ENCODE measurements at regions not wholly inside any gene's neighbourhood (a gene's known extent, or its start where the extent isn't known, plus 50 kb on each side); places are given as distances from the start of the nearest gene placed in this dataset.

- Histone ChIP-seq H3K27me3 (no peaks in the 10 kb centered on the region), H3K27ac (no peak overlapping the region), H3K4me1 (no peaks in the 10 kb centered on the region), H3K4me3 (no peak overlapping the region), H3K36me3 (ENCODE audit: low read depth, missing control alignments) (no peaks in the 10 kb centered on the region), H3K9me3 (no peaks in the 10 kb centered on the region)
- TF ChIP-seq, protein P1, sequence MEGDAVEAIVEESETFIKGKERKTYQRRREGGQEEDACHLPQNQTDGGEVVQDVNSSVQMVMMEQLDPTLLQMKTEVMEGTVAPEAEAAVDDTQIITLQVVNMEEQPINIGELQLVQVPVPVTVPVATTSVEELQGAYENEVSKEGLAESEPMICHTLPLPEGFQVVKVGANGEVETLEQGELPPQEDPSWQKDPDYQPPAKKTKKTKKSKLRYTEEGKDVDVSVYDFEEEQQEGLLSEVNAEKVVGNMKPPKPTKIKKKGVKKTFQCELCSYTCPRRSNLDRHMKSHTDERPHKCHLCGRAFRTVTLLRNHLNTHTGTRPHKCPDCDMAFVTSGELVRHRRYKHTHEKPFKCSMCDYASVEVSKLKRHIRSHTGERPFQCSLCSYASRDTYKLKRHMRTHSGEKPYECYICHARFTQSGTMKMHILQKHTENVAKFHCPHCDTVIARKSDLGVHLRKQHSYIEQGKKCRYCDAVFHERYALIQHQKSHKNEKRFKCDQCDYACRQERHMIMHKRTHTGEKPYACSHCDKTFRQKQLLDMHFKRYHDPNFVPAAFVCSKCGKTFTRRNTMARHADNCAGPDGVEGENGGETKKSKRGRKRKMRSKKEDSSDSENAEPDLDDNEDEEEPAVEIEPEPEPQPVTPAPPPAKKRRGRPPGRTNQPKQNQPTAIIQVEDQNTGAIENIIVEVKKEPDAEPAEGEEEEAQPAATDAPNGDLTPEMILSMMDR (IDR thresholded peaks at IDR 0.05) = no peak
- TF ChIP-seq POLR2A (IDR thresholded peaks at IDR 0.05) = no peak
- DNase-seq = no peak
- 72 to 73% methylated on average over 2 of the region's 2 CpGs for WGBS, 2 donors
- intact Hi-C loops (cut with DNase I; ENCODE audit: low total_unique reads) = no loop called here
These were observed 943.8 kb upstream of the TYRP1 start for GRCh38 chr9:11749396-11749795.

DNA sequence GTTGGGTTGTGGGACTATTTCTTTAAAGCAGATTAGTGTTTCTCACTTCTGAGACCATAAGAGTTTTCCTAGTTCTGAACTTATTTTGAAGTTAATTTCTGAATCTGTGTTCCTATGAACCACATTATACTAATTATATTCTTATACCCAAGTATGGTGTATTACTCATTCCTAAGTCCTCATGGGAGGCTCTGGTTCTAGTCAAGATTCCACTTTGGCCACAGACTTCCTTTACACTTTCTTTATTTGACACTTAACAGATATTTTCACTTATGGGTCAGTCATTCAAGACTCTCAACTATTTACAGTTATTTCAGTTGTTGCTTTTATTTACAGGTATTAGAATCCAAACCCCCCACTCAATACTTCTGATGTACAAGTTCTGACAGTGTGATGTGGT is 937.2 kb upstream of the TYRP1 start:
- Histone ChIP-seq H3K27ac (no peak overlapping the region), H3K36me3 (ENCODE audit: low read depth, missing control alignments) (no peaks in the 10 kb centered on the region), H3K9me3 (no peaks in the 10 kb centered on the region), H3K4me3 (no peak overlapping the region), H3K4me1 (no peaks in the 10 kb centered on the region), H3K27me3 (no peaks in the 10 kb centered on the region)
- no peak for TF ChIP-seq POLR2A (IDR thresholded peaks at IDR 0.05)
- TF ChIP-seq, protein P1 (IDR thresholded peaks at IDR 0.05) = no peak
- DNase-seq = no peak
- intact Hi-C loops (cut with DNase I; ENCODE audit: low total_unique reads) = no loop called here

- Histone ChIP-seq H3K27me3 (no peaks in the 10 kb centered on the region), H3K4me3 (no peak overlapping the region), H3K4me1 (no peaks in the 10 kb centered on the region), H3K36me3 (ENCODE audit: low read depth, missing control alignments) (no peaks in the 10 kb centered on the region), H3K27ac (no peak overlapping the region), H3K9me3 (no peaks in the 10 kb centered on the region)
- intact Hi-C loops (cut with DNase I; ENCODE audit: low total_unique reads) = no loop called here
- TF ChIP-seq, protein P1 (IDR thresholded peaks at IDR 0.05) = no peak
- TF ChIP-seq POLR2A (IDR thresholded peaks at IDR 0.05) = no peak
- 93 to 96% methylated on average over 3 of the region's 3 CpGs for WGBS, 2 donors
- DNase-seq = no peak
These were observed 935.8 kb upstream of the TYRP1 start for GRCh38 chr9:11757408-11757807.

GRCh38 chr9:11758016-11758415 is 935.2 kb upstream of the TYRP1 start:
- Histone ChIP-seq H3K36me3 (ENCODE audit: low read depth, missing control alignments) (no peaks in the 10 kb centered on the region), H3K4me1 (no peaks in the 10 kb centered on the region), H3K9me3 (no peaks in the 10 kb centered on the region), H3K27me3 (no peaks in the 10 kb centered on the region), H3K27ac (no peak overlapping the region), H3K4me3 (no peak overlapping the region)
- DNase-seq = no peak
- 60 to 71% methylated on average over 3 of the region's 3 CpGs for WGBS, 2 donors
- intact Hi-C loops (cut with DNase I; ENCODE audit: low total_unique reads) = no loop called here
- TF ChIP-seq POLR2A (IDR thresholded peaks at IDR 0.05) = no peak
- TF ChIP-seq, protein P1 (IDR thresholded peaks at IDR 0.05) = no peak

DNA sequence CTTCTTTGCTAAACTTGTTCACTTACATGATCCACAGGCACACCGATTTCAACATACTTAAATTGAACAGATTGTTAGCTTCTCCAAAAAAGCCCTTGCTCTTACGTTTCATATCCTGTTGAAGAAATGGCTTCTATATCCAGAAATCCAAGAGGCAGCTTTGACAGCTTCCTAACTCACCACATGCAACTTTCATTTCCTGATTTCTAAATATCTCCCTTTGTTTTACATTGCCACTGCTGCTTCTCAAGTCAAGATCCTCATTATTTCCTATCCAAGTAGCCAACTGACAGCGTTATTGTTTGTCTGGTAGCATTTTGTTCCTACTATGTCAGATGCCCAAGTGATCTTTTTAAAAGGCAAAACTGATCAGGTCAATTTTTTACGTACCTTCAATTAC is 913.2 kb upstream of the TYRP1 start:
- WGBS, 2 donors = 81 to 88% methylated on average over 4 of the region's 4 CpGs
- TF ChIP-seq, protein P1 (IDR thresholded peaks at IDR 0.05) = no peak
- TF ChIP-seq POLR2A (IDR thresholded peaks at IDR 0.05) = no peak

More for the DNA sequence above, 913.2 kb upstream of the TYRP1 start:
- Histone ChIP-seq H3K9me3 (no peaks in the 10 kb centered on the region), H3K4me1 (no peaks in the 10 kb centered on the region), H3K27ac (no peak overlapping the region), H3K36me3 (ENCODE audit: low read depth, missing control alignments) (no peaks in the 10 kb centered on the region), H3K4me3 (no peak overlapping the region), H3K27me3 (no peaks in the 10 kb centered on the region)
- intact Hi-C loops (cut with DNase I; ENCODE audit: low total_unique reads) = no loop called here
- DNase-seq = no peak
